H1 (cell line): ENCODE measurements at regions not wholly inside any gene's neighbourhood (a gene's known extent, or its start where the extent isn't known, plus 50 kb on each side); places are given as distances from the start of the nearest gene placed in this dataset.

Experiments used
- CBX8 ChIP-seq: fragments of 300-800, 300-1000 bp; sonication (generic); IDR thresholded peaks from 2 replicates; pipeline ENCODE4 v1.7.1; 2016; ENCODE audit warnings: low read depth, low read length, borderline replicate concordance
- GABPA ChIP-seq: IDR thresholded peaks from 2 replicates; pipeline ENCODE4 v1.6.1; 2011; ENCODE audit warnings: mild to moderate bottlenecking, low read length, moderate library complexity, borderline replicate concordance; ENCODE audit not compliant: insufficient read depth
- KDM1A ChIP-seq: fragments of 200-600, 300-600 bp; sonication (generic); IDR thresholded peaks from 2 replicates; pipeline ENCODE4 v1.7.1; 2016; ENCODE audit warnings: mild to moderate bottlenecking, low read length, borderline replicate concordance
- POLR2A ChIP-seq, 2 experiments: IDR thresholded peaks; 1 replicate in 1 of 2; 2 replicates in 1 of 2; pipeline ENCODE4 v1.6.1; 2011; ENCODE audit warnings: low read depth in 2 of 2, low read length in 2 of 2, mild to moderate bottlenecking in 2 of 2; ENCODE audit errors: control extremely low read depth in 1 of 2
- RAD21 ChIP-seq, 2 experiments: IDR thresholded peaks in 1 of 2; conservative IDR thresholded peaks in 1 of 2; 2 replicates each; pipeline ENCODE4 v1.6.1; 2011; ENCODE audit warnings: low read depth in 2 of 2, low read length in 2 of 2, improper control_type of control experiment in 1 of 2, inconsistent platforms in 1 of 2, mild to moderate bottlenecking in 1 of 2, moderate library complexity in 1 of 2
- SRF ChIP-seq: IDR thresholded peaks from 2 replicates; pipeline ENCODE4 v1.6.1; 2011; ENCODE audit warnings: mild to moderate bottlenecking, low read depth, low read length, moderate library complexity

DNA sequence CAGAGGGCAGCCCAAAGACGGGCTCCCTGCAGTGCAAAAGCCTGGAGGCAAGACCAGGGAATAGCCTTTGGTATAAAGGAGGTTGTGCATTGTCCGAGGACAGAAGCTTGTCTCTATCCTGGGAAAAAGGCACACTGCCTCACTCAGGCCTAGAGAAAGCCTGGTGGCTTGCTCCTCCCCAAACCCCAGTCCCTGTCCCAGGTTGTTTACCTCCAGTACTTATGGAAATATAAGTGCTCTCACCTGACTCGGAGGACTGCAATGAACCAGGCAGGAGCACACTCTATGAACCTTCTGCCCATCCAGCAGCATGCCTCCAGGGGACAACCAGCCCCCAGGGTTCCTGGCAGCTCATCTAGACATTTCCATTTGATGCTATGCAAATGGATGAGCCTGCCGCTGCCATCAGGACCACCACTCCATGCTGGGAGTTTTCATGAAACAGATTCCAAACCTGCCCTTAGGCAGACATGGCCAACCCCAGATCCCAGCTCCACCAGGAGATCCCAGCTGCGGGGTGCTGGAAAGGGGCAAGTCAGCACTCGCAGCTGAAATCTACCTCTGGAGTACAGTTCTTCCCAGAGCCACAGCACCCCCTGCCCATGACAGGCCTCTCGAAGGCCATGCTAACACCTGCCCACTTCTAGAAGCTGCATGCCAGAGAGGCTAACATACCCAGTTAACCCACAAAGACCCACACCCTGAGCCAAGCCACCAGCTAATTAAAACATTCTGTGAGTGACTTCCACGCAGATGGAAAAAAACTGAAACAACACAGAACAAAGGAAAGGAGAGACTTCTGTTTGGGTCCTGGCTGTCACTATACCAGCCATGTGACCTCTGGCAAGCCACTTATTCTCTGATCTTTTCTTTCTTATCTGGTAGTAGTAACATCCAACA is 101.7 kb downstream of the TTC32 start (continued):
- TF ChIP-seq RAD21 (IDR thresholded peaks at IDR 0.05 in 1 of 2, conservative IDR thresholded peaks at IDR 0.05 in 1 of 2; ENCODE audit: low read depth in 2 of 2, low read length in 2 of 2) (no peak), POLR2A (IDR thresholded peaks at IDR 0.05; ENCODE audit: control extremely low read depth in 1 of 2, low read depth in 2 of 2, low read length in 2 of 2) (no peak), CBX8 (no peak), GABPA (no peak), KDM1A (no peak), SRF (no peak)
